ENCODE measurements at regions not wholly inside any gene's neighbourhood (a gene's known extent, or its start where the extent isn't known, plus 50 kb on each side); places are given as distances from the start of the nearest gene placed in this dataset.

- FAIRE-seq (no peak), DNase-seq (ENCODE audit: extremely low spot score, insufficient read length, low read depth) (no peak)
Observed at GRCh38 chr7:86214734-86215133, 429.0 kb upstream of the GRM3 start.

- FAIRE-seq (no peak), DNase-seq (ENCODE audit: extremely low spot score, insufficient read length, low read depth) (no peak)
Observed at GRCh38 chr7:86212976-86213375, 430.7 kb upstream of the GRM3 start.

GRCh38 chr7:86209036-86209435 is 434.7 kb upstream of the GRM3 start:
- no peak for FAIRE-seq
- DNase-seq (ENCODE audit: extremely low spot score, insufficient read length, low read depth): no peak

- FAIRE-seq: no peak
- DNase-seq (ENCODE audit: extremely low spot score, insufficient read length, low read depth): no peak
Observed at GRCh38 chr7:86207740-86208139, 436.0 kb upstream of the GRM3 start.

GRCh38 chr7:86202833-86203232 is 440.9 kb upstream of the GRM3 start:
- FAIRE-seq: no peak
- DNase-seq (ENCODE audit: extremely low spot score, insufficient read length, low read depth): no peak

- FAIRE-seq (no peak), DNase-seq (ENCODE audit: extremely low spot score, insufficient read length, low read depth) (no peak)
Observed at GRCh38 chr7:86201767-86202166, 441.9 kb upstream of the GRM3 start.

GRCh38 chr7:86199881-86200614 is 443.7 kb upstream of the GRM3 start:
- FAIRE-seq (no peak), DNase-seq (ENCODE audit: extremely low spot score, insufficient read length, low read depth) (no peak)

- FAIRE-seq: no peak
Observed at GRCh38 chr7:86190351-86190750, 453.4 kb upstream of the GRM3 start.

GRCh38 chr7:86181474-86181873 is 462.2 kb upstream of the GRM3 start:
- FAIRE-seq: no peak

More at GRCh38 chr7:86190351-86190750, 453.4 kb upstream of the GRM3 start:
- no peak for DNase-seq (ENCODE audit: extremely low spot score, insufficient read length, low read depth)

GRCh38 chr7:86164827-86165226 is 478.9 kb upstream of the GRM3 start:
- DNase-seq (ENCODE audit: extremely low spot score, insufficient read length, low read depth): no peak
- FAIRE-seq: no peak

More at GRCh38 chr7:86181474-86181873, 462.2 kb upstream of the GRM3 start:
- DNase-seq (ENCODE audit: extremely low spot score, insufficient read length, low read depth): no peak

- no peak for FAIRE-seq
- DNase-seq (ENCODE audit: extremely low spot score, insufficient read length, low read depth): no peak
Observed at GRCh38 chr7:86158111-86158510, 485.6 kb upstream of the GRM3 start.

- no peak for FAIRE-seq
- DNase-seq (ENCODE audit: extremely low spot score, insufficient read length, low read depth): no peak
Observed at GRCh38 chr7:86155623-86156022, 488.1 kb upstream of the GRM3 start.

GRCh38 chr7:86152926-86153325 is 490.8 kb upstream of the GRM3 start:
- FAIRE-seq (no peak), DNase-seq (ENCODE audit: extremely low spot score, insufficient read length, low read depth) (no peak)

GRCh38 chr7:86149024-86149665 is 494.6 kb upstream of the GRM3 start:
- FAIRE-seq: no peak

GRCh38 chr7:86148501-86148900 is 495.2 kb upstream of the GRM3 start:
- no peak for DNase-seq (ENCODE audit: extremely low spot score, insufficient read length, low read depth)
- no peak for FAIRE-seq

More at GRCh38 chr7:86149024-86149665, 494.6 kb upstream of the GRM3 start:
- no peak for DNase-seq (ENCODE audit: extremely low spot score, insufficient read length, low read depth)

GRCh38 chr7:86137343-86137742 is 506.4 kb upstream of the GRM3 start:
- no peak for FAIRE-seq
- DNase-seq (ENCODE audit: extremely low spot score, insufficient read length, low read depth): no peak

GRCh38 chr7:86130268-86130667 is 513.4 kb upstream of the GRM3 start:
- DNase-seq (ENCODE audit: extremely low spot score, insufficient read length, low read depth) (no peak), FAIRE-seq (no peak)

GRCh38 chr7:86123476-86123875 is 520.2 kb upstream of the GRM3 start:
- no peak for DNase-seq (ENCODE audit: extremely low spot score, insufficient read length, low read depth)
- FAIRE-seq: no peak

GRCh38 chr7:86094166-86094669 is 549.5 kb upstream of the GRM3 start:
- no peak for FAIRE-seq
- DNase-seq (ENCODE audit: extremely low spot score, insufficient read length, low read depth): no peak

- FAIRE-seq (no peak), DNase-seq (ENCODE audit: extremely low spot score, insufficient read length, low read depth) (no peak)
Observed at GRCh38 chr7:86091369-86091768, 552.3 kb upstream of the GRM3 start.

GRCh38 chr7:86089455-86089854 is 554.3 kb upstream of the GRM3 start:
- FAIRE-seq (no peak), DNase-seq (ENCODE audit: extremely low spot score, insufficient read length, low read depth) (no peak)
